Activated T-helper 2 cell treated with anti-CD3 and anti-CD28 coated beads, Interferon-gamma antibody, Interleukin-2, Interleukin-4, amounts not matched to agents 10 μg/mL and 5 μg/mL and 100 μg/mL, durations not matched to agents 14 hours and 24 hours and 36 hours (primary cell): ENCODE measurements at regions not wholly inside any gene's neighbourhood (a gene's known extent, or its start where the extent isn't known, plus 50 kb on each side); places are given as distances from the start of the nearest gene placed in this dataset.
"Not testable (repeated sequence)": the region's sequence is repeated elsewhere in the genome, so short reads cannot be mapped to it uniquely, and the experiment has no call there.

Experiments used
- DNase-seq: peaks from one replicate; pipeline ENCODE4 v3.0.0; 2021; ENCODE audit warnings: low spot score
- H3K27ac Mint-ChIP-seq: one replicate; pipeline ENCODE4 v1.8.0; 2021; ENCODE audit warnings: mixed read lengths
- H3K27me3 Mint-ChIP-seq: one replicate; pipeline ENCODE4 v1.8.0; 2021; ENCODE audit warnings: low read depth, mixed read lengths
- H3K36me3 Mint-ChIP-seq: one replicate; pipeline ENCODE4 v1.8.0; 2021; ENCODE audit warnings: low read depth, mixed read lengths
- H3K4me1 Mint-ChIP-seq: one replicate; pipeline ENCODE4 v1.8.0; 2021; ENCODE audit warnings: low read depth, mixed read lengths
- H3K4me3 Mint-ChIP-seq: one replicate; pipeline ENCODE4 v1.8.0; 2021; ENCODE audit warnings: low read depth, mild to moderate bottlenecking, moderate library complexity, mixed read lengths
- H3K9me3 Mint-ChIP-seq: one replicate; pipeline ENCODE4 v1.8.0; 2021; ENCODE audit warnings: mixed read lengths
- intact Hi-C: fragments of 100-400 bp; cut with micrococcal nuclease; formaldehyde crosslinking; loops from one replicate; pipeline ENCODE4 v1.15.1; 2023

DNA sequence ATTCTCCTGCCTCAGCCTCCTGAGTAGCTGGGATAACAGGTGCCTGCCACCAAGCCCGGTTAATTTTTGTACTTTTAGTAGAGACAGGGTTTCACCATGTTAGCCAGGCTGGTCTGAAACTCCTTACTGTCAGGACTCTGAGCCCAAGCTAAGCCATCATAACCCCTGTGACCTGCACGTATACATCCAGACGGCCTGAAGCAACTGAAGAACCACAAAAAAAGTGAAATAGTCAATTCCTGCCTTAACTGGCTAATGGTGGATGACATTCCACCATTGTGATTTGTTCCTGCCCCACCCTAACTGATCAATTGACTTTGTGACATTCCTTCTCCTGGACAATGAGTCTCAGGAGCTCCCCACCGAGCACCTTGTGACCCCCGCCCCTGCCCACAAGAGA, 69.9 kb upstream of the ADGRL1 start:
- H3K27ac Mint-ChIP-seq, H3K27me3 Mint-ChIP-seq, DNase-seq, H3K4me1 Mint-ChIP-seq, intact Hi-C loops, H3K4me3 Mint-ChIP-seq: not testable (repeated sequence)
- Mint-ChIP-seq H3K36me3 (peaks cover 17% of the 10 kb centered on the region), H3K9me3 (peaks cover 34% of the 10 kb centered on the region)

GRCh38 chr19:14272623-14273022, 66.7 kb upstream of the ADGRL1 start:
- no peak overlapping the region for H3K27ac Mint-ChIP-seq
- intact Hi-C loops = no loop called here
- no peaks in the 10 kb centered on the region for H3K27me3 Mint-ChIP-seq

DNA sequence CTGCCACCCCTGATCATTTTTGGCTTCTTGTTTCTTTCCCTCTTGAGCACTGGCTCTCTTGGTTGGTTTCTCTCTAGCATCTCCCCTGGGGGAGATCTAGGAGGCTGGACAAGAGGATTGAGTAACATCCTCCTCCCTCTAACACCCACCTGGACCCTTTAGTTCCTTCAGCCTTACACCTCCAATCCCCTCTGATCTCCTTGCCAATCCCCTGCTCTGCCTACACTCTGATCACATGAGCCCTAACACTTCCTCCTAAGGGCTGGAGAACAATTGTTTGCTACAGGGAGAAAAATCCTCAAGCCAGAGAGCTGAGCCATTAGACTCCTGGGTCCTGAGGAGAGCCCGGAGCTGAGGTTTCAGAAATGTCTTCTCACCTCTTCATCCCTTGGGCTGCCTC, 65.9 kb upstream of the ADGRL1 start:
- peaks cover 30% of the 10 kb centered on the region for H3K9me3 Mint-ChIP-seq
- peaks cover 5% of the 10 kb centered on the region for H3K4me1 Mint-ChIP-seq
- H3K4me3 Mint-ChIP-seq = no peak overlapping the region
- H3K27me3 Mint-ChIP-seq = no peaks in the 10 kb centered on the region
- intact Hi-C loops = no loop called here
- no peak for DNase-seq
- H3K36me3 Mint-ChIP-seq = peaks cover 14% of the 10 kb centered on the region
- H3K27ac Mint-ChIP-seq = no peak overlapping the region

More at GRCh38 chr19:14272623-14273022, 66.7 kb upstream of the ADGRL1 start:
- H3K9me3 Mint-ChIP-seq = peaks cover 34% of the 10 kb centered on the region
- H3K4me1 Mint-ChIP-seq = peaks cover 5% of the 10 kb centered on the region
- H3K36me3 Mint-ChIP-seq = peaks cover 17% of the 10 kb centered on the region
- DNase-seq = no peak
- H3K4me3 Mint-ChIP-seq = no peak overlapping the region

GRCh38 chr19:14270557-14270956, 64.6 kb upstream of the ADGRL1 start:
- H3K4me1 Mint-ChIP-seq, H3K27ac Mint-ChIP-seq, H3K36me3 Mint-ChIP-seq, intact Hi-C loops, H3K27me3 Mint-ChIP-seq, H3K4me3 Mint-ChIP-seq, DNase-seq: not testable (repeated sequence)
- H3K9me3 Mint-ChIP-seq = peaks cover 18% of the 10 kb centered on the region

- Mint-ChIP-seq H3K36me3 (no peaks in the 10 kb centered on the region), H3K9me3 (no peaks in the 10 kb centered on the region)
Observed at GRCh38 chr19:14267224-14267741, 61.3 kb upstream of the ADGRL1 start.

DNA sequence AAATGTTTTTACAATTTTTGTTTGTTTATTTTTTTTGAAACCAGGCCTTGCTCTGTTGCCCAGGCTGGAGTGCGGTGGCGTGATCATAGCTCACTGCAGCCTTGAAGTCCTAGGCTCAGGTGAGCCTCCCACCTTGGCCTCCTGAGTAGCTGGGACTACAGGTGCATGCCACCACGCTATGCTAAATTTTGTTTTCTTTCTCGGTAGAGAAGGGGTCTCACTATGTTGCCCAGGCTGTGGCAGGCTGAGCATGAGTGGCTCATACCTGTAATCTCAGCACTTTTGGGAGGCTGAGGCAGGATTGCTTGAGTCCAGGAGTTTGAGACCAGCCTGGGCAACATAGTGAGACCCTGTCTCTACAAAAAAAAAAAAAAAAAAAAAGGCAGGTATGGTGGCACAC, 60.2 kb upstream of the ADGRL1 start:
- intact Hi-C loops, H3K36me3 Mint-ChIP-seq, H3K27ac Mint-ChIP-seq, H3K4me3 Mint-ChIP-seq, H3K4me1 Mint-ChIP-seq, H3K9me3 Mint-ChIP-seq, DNase-seq, H3K27me3 Mint-ChIP-seq: not testable (repeated sequence)

More at GRCh38 chr19:14267224-14267741, 61.3 kb upstream of the ADGRL1 start:
- DNase-seq = no peak
- no peaks in the 10 kb centered on the region for H3K27me3 Mint-ChIP-seq
- intact Hi-C loops = no loop called here
- H3K27ac Mint-ChIP-seq = no peak overlapping the region
- H3K4me3 Mint-ChIP-seq = no peak overlapping the region
- no peaks in the 10 kb centered on the region for H3K4me1 Mint-ChIP-seq

- Mint-ChIP-seq H3K4me1 (no peaks in the 10 kb centered on the region), H3K4me3 (no peak overlapping the region), H3K27me3 (no peaks in the 10 kb centered on the region), H3K36me3 (no peaks in the 10 kb centered on the region), H3K9me3 (no peaks in the 10 kb centered on the region), H3K27ac (no peak overlapping the region)
- intact Hi-C loops = no loop called here
- DNase-seq = no peak
Observed at GRCh38 chr19:14265290-14266036, 59.5 kb upstream of the ADGRL1 start.

- H3K27ac Mint-ChIP-seq, H3K4me1 Mint-ChIP-seq, DNase-seq, H3K36me3 Mint-ChIP-seq, intact Hi-C loops, H3K27me3 Mint-ChIP-seq, H3K9me3 Mint-ChIP-seq, H3K4me3 Mint-ChIP-seq: not testable (repeated sequence)
Observed at GRCh38 chr19:14255902-14256649, 50.1 kb upstream of the ADGRL1 start.
